SKM-1 treated with dmso at 0.1 percent for 144 hours (cell line): ENCODE measurements at regions not wholly inside any gene's neighbourhood (a gene's known extent, or its start where the extent isn't known, plus 50 kb on each side); places are given as distances from the start of the nearest gene placed in this dataset.

Experiments
- DNase-seq: peaks from one replicate; lab custom pipeline; 2025; ENCODE audit not compliant: unreplicated experiment; lab: John Stamatoyannopoulos, UW

GRCh38 chr14:101237252-101237616, 324.1 kb upstream of the DIO3 start:
- no peak for DNase-seq

DNA sequence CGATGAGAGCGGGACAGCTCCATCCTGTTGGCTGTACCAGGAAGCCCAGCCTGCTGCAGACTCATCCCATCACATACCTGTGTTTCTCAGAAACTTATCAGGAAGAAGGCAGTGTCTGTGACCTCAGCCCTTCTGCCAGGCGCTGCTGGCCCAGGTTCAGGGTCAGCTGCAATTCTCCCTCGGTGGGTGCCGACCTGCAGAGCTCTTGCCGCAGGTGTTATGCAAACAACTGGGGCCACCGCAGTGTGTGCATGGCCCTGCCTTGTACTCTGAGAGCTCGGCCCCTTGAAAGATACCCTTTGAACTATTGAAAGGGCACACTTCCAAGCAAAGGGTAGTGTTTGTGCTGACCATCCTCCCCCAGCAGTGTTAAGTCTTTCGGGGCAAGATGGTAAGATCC, 322.2 kb upstream of the DIO3 start:
- no peak for DNase-seq

DNA sequence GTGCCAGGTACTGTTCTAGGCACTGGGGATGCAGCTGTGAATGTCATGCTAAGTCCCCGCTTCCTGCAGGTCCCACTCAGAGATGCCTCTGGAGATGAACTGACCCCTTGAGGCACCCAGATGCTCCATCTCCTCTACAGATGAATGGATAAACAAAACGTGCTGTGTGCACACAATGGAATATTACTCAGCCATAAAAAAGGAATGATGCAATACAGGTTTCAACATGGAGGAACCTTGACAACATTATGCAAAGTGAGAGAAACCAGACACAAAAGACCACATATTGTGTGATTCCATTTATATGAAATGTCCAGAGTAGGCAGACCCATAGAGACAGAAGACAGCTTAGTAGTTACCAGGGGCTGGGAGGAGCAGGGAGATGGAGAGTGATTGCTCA, 320.1 kb upstream of the DIO3 start:
- no peak for DNase-seq

GRCh38 chr14:101241807-101242278, 319.5 kb upstream of the DIO3 start:
- DNase-seq, result no peak

DNA sequence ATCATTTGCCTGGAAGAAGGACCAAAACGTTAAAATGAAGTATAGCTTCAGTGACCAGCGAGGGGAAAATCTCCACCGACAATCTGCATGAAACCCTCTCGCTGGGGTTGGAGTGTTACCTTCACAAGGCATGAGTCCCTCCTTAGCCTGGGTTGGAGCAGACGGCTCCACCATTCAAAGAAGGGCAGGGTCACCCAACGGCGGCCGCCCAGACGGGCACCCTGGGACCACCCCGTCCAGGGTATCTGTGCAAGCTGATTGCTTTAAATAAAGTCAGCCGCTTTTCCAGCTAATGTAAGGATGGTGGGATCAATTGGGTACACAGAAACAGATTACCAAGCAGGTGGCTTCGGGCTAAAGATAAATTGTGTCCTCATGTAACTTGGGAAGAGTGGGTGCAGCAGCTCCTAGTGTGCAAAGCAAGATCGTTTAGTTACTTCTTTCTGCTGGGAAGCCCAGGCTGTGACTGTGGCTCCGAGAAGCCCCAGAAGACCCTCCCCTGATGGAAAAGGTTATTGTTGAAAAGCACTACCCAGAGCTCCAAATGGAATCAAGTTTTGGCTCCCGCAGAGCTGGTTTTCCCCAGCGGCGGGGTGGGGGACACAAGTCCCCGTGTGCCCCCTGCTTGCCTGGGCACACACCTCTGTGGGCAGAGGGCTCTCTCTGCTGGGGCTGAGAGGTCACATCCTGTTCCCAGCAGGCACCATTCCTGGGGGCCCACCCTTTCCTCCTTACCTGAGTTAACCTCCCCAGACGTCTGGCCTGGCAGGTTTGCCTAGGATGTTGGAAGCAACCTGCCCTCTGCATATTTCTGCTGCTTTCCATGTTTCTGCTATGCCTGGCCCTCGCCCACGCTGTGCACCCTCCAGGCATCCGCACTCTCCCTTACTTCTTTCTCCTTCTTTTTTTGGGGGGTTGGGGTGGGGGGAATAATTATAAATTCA, 318.6 kb upstream of the DIO3 start:
- no peak for DNase-seq

DNA sequence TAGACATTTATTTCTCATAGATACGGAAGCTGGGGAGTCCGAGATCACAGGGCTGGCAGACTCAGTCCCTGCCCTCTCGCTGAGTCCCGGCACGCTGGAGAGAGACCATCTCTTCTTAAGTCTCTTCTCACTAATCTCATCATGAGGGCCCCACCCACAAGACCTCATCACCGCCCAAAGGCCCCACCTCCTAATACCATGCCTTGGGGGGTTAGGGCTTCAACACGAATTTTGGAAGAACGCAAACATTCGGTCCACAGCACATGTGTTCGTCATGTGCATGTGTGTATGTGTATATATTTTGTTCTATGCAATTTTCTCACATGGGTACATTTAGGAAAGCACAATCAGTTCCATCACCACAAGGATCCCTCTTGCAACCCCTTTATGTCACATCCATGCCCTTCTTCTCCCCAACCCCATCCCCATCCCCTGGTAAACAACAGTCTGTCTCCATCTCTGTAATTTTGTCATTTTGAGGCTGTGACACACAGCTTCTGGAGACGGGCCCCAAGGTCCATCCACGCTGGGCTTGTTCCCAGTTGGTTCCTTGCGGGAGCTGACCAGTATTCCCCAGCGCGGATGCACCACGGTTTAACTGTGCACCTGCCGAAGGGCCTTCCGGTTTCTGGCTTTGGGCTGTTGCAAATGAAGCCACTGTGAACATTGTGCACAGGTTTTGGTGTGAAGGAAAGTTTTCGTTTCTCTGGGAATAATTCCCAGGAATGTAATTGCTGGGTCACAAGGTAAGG, 317.5 kb upstream of the DIO3 start:
- DNase-seq, result no peak

DNA sequence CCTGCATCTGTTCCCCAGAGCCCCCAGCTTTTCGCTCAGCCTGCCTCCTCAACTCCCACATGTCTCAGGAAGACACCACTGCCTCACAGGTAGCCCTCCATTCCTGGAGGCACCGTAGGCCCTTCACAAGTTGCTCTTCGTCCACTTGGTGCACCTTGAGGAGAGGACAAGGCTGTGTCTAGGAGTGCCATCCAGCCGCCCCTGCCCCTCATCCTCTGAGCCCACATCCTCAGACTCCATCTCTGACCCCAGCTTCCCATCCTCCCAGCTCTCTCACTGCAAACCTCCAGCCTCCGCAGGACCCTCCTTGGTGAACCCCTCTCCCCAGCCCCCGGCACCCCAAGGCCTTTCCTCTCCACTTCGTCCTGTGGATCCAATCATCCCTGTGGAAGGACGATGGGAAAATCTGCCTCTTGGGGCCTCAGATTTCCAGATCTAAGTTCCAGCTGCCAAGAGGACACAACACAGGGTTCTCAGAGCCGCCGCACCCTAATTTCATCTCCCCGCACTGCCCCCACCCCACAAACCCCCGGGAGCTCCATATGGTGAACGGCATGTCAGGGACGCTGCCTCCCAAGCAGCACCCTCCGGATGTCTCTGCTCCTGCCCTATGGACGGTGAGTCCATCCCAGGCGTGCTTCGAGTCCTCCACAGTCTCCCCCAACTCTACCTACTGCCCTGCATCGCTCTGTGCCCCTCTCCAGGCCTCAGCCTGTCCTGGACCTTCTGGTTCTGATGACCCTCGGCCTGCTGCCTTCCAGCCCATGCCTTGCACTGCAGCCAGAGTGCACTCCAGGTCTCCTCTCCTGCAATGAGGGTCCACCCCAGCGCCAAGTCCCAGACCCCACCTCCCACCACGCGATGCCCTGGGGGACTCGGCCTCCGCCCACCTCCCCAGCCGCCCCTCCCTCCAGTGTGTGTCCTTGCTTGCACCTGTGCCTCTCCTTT, 314.1 kb upstream of the DIO3 start:
- no peak for DNase-seq

- no peak for DNase-seq
Measured at GRCh38 chr14:101247842-101248725, 313.2 kb upstream of the DIO3 start.

- no peak for DNase-seq
Measured at GRCh38 chr14:101248840-101249675, 312.2 kb upstream of the DIO3 start.

GRCh38 chr14:101249676-101250036, 311.6 kb upstream of the DIO3 start:
- DNase-seq, result no peak

GRCh38 chr14:101250336-101250947, 310.9 kb upstream of the DIO3 start:
- no peak for DNase-seq

GRCh38 chr14:101250948-101251811, 310.1 kb upstream of the DIO3 start:
- DNase-seq, result no peak

DNA sequence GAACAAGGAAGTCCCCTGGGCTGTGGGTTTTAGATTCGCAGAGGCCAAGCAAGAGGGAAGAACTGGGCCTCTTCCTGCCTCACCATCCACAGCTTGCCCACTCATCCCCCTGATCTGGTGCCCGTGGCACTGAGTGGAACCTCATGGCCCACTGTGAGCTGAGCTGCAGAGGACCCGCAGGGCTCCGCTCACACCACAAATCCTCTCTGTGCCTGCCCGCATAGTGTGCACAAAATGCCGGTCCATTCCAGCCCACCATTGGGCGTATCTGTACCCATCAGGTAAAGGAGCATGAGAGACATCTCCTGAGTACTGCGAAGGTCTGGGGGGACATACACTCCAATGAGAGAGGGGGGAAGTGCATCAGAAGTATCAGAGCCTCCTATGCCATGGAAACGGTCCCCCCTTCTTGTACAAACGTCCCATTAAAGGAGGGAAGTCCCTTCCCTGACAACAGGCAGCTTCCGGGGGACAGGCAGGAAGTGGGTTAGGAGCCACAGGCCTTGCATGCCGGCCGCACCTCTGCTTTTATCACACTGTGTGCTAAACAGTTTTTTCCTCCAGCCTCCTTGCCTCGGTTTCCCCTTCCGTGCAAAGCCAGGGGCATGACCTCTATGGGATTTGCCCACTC, 309.4 kb upstream of the DIO3 start:
- DNase-seq, result no peak

DNA sequence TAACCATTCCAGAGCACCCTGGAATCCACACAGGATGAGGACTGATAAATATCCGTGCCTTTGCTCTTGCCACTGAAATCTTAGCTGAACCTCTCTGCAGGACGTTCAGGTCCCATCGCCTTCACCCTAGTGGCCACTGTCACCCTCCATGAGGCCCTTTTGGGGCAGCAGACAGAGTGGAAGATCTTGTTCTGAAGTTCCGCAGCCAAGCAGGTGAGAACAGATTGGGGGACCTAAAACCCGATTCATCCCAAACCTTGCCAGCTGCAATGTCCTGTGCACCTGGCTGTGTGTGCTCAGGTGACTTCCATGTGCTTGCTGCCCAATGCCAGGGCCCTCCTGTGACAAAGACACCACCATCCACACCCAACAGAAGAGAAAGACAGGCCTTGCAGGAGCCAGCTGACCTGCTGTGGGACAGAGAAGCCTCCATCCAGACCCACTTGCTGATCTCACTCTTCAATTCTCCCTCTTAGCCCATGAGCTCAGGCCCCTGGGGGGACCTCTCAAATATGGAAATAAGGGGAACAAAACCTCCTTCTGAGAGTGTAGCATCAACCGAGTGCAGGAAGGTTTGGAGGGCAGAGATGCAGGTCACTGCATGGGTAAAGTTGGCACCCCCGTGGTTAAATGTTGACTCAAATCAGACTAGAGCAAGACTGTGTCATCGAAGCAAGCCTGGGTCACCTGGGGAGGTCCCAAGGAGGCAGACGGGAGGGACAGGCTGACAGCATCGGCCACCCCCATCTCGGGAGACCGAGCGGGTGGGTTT, 308.7 kb upstream of the DIO3 start:
- DNase-seq, result no peak

GRCh38 chr14:101253948-101254347, 307.3 kb upstream of the DIO3 start:
- no peak for DNase-seq
